HG02623 (cell line): ENCODE measurements at regions not wholly inside any gene's neighbourhood (a gene's known extent, or its start where the extent isn't known, plus 50 kb on each side); places are given as distances from the start of the nearest gene placed in this dataset.
"Not testable (repeated sequence)": the region's sequence is repeated elsewhere in the genome, so short reads cannot be mapped to it uniquely, and the experiment has no call there.

Source experiments
- ATAC-seq: cut with Tn5 transposase; IDR thresholded peaks from one replicate; pipeline ENCODE4 v1.9.1; 2021; ENCODE audit warnings: moderate library complexity; ENCODE audit not compliant: unreplicated experiment

DNA sequence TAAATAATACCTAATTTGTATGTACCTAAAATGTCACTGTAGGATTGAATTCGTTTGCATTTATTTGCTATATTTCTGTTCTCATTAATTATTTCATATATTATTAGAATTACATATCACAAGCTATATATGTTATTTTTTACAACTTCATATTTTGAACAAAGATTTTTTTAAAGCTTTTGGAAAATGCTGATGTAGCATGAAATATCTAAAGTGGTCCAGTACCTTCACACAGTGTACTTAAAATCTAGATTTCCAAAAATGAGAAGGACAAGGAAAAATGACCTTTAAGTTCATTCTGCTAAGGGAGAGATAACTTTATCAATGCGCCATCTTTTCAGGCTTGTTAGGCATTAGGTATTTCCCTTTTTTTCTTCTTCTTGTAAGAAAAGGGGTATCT is 71.8 kb downstream of the LARP7 start:
- ATAC-seq = no peak

DNA sequence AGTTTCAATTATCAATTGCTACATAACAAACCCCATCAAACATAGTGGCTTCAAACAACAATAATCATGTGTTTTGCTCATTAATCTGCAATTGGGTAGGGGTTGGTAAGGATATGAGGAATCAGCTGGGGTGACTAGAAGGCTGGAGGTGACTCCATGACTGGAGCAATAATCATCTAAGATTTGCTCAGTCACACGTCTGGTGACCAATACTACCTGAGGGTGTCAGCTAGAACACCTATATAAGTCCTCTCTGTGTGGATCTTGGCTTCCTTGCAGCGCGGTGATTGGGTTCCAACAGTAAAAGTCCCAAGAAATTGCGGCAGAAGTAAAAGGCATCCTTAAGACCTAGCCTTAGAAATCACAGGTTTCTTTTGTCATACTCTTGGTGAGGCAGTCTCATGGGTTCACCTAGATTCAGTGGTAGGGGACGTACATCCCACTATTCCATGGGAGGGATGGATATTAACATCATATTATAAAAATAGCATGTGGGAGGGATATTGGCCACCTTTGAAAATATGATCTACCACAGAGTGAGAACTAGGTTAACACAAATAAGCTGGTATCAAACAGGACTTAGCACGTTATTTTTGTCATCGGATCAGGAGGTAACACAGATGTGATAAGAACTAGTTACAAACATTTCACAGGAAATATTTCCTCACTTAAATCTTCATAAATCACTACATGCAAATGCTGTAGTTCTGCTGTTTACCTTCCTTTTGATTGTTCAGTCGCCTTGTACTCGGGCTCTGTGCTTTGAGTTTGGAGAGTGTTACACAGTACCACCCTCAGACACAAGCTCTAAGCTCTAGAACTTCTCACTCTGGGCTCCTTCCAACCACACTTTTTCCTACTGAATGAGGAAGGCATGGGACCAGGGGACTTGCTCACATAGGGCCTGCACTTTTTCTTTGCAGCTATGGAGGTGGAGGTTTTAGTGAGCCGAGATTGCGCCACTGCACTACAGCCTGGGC is 78.3 kb downstream of the LARP7 start:
- no peak for ATAC-seq

DNA sequence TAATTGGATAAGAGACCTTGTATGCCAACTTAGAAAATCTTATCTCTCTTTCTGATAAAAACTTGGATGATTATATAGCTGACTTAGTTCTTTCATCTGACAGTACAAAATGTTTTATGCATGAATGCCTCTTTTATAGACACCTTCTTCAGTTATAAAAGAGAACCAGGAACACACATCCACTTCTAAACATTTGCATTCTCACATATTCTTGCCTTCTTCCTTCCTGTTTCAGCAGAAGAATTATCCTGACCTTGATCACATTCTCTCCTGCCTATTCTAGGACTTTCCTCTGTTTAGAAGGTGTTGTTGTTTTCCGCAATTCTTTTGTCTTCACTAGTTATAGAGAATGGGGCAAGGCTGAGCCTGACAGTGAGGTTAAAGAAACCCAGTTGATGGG is 80.9 kb downstream of the LARP7 start:
- ATAC-seq = no peak

DNA sequence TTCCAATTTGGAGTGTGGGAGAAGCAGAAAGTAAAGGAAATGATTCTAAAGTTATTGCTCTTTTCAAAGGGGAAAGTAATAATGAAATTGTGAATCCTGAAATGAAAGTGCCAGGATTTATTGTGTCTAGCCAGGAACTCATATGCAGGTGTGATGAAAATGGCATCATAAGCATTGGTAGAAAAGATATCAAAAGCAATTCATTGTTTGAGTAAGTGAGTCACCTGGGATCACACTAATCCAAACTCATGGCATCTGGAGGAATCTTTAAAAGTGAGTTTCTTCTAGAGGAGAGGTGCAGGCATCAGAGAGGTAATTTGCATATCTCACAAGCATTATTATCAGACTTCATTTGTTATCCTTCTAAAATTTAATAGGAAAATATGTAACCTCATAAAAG is 84.7 kb downstream of the LARP7 start:
- no peak for ATAC-seq

DNA sequence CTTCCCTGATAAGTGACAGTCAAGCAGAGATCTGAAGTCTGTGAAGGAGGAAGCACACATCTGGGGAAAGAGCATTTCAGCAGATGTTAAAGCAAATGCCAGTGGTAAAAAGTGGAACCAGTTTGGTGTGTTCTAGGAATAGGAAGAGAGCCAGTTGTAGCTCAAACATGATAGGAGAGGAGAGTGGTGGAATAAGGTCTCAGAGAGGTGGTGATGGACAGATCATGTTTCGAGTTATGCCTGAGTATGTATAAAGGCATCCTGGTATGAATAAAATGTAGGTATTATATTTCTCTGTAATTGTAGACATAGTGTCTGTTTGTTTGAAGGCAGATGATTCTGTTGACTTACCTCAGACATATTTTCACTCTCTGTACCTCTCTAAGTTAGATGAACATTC is 89.1 kb downstream of the LARP7 start:
- no peak for ATAC-seq

DNA sequence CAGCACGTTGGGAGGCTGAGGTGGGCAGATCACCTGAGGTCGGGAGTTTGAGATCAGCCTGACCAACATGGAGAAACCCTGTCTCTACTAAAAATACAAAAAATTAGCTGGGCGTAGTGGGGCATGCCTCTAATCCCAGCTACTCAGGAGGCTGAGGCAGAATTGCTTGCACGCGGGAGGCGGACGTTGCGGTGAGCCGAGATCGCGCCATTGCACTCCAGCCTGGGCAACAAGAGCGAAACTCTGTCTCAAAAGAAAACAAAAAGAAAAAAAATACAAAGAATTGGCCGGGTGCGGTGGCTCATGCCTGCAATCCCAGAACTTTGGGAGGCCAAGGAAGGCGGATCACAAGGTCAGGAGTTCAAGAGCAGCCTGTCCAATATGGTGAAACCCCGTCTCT is 90.8 kb downstream of the LARP7 start:
- not testable (repeated sequence) for ATAC-seq

DNA sequence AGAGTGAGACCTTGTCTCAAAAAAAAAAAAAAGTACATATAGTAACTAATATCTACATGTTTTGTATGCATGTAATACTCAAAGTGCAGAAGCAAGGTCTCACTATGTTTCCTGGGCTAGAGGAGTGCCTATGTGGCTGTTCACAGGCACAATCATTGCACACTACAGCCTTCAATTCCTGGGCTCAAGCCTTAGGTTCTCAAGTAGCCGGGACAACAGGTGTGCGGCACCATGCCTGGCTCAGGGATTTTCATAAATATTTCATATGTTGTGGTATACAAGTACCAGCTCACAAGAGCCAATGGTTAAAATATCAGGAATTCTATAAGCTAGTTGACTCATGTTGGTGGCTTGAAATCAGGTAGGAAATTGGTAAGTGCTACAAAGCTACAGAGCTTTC is 94.8 kb downstream of the LARP7 start:
- no peak for ATAC-seq

DNA sequence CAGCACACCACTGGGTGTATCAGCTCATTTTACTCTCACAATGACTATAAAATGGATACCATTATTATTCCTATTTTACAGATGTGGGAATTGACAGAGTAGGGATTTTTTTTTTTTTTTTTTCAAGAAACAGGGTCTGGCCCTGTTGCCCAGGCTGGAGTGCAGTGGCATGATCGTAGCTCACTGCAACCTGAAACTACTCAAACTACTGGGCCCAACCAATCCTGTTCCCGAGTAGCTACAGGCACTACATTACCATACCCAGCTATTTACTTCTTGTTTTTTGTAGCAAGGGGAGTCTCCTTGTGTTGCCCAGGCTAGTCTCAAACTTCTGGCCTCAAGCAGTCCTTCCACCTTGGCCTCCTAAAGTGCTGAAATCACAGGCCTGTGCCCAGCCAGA is 95.2 kb downstream of the LARP7 start:
- no peak for ATAC-seq

DNA sequence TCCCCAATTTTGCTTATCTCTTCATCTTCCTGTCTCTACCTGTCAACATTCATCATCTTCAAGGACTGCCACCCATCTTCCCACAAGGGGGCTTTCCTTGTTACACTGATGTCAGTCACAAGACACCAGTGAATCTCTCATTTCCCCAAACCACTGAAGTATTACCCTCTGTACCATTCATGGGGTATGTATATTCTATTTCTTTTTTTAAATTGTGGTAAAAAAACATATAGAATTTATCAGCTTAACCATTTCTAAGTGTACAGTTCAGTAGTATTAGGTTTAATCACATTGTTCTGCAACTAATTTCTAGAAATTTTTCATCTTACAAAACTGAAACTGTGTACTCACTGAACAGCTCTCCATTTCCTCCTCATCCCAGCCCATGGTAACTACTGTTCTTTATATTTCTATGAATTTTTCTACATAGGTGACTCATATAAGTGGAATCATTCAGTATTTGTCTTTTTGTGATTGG is 98.6 kb downstream of the LARP7 start:
- ATAC-seq = peak; percentile 70

DNA sequence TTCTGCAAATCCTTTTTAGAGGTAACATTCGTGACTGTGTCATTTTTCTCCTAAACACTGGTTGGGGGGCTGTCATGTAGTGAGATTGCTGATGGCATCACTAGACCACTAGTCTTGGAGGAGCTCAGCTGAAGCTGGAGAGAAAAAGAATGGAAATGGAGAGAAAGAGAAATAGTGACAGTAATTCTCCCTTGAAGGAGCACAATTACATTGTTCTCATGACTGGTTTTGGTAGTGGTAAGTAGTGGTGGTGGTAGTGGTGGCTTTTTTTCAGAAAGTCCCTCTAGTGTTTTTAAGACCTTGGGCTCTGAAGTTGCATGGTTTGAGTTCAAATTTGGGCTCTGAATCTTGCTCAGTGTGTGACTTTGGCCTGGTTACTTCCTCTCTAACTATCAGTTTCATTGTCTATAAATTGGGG is 99.8 kb downstream of the LARP7 start:
- peak; percentile 40 for ATAC-seq

DNA sequence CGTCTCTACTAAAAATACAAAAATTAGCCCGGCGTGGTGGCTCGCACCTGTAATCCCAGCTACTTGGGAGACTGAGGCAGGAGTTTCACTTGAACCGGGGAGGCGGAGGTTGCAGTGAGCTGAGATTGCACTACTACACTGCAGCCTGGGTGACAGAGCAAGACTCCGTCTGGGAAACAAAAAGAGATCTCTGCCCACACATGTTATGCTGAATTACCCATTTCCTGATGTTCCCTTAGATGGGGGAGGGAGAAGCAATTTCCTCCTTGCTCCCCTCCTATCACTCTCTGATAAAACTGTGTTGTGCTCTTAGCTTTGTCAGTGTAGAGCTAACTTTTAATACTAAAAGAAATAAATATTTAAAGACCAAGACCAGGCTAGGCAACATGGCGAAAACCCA is 102.5 kb downstream of the LARP7 start:
- ATAC-seq = no peak

DNA sequence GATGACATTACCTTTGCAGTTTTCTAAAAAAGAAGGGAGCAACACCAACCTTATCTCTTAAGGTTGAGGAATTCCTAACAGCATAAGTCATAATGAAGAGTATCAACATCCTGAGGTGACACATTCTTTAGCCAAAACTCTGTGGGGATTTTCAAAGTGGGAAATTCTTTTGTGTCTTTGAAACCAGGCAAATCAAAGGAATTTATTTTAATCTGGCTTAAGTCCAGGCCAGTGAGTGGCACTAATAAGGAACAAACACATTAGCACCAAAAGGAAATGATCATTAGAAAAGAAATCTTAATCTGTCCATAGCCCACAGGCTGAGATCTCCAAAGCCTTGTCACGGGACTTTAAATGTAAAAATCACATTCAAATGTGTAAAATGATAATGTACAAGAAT is 110.1 kb downstream of the LARP7 start:
- ATAC-seq = no peak

DNA sequence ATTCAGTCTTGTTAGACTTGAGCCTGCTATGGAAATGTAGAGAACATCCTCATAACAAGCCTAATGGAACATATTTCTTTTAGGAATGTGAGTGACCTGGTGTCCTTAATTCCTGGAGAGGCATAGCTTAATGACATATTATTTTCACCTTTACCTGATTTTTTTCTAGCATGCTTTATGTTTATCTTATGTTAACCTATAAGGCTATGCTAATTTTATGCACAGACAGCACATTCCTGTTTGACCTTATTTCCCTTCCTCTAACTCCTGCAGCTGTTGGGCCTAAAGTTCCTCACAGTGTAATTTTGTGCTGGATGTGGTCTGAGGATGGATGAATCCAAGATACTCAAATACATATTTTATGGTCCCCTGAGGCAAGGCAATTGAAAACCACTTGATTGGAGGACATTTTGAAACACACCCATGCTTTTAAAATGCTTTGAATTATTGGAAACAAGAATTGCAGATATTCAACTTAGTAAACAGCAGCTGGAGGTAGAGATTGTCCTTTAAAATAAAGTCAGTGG is 111.5 kb downstream of the LARP7 start:
- no peak for ATAC-seq

DNA sequence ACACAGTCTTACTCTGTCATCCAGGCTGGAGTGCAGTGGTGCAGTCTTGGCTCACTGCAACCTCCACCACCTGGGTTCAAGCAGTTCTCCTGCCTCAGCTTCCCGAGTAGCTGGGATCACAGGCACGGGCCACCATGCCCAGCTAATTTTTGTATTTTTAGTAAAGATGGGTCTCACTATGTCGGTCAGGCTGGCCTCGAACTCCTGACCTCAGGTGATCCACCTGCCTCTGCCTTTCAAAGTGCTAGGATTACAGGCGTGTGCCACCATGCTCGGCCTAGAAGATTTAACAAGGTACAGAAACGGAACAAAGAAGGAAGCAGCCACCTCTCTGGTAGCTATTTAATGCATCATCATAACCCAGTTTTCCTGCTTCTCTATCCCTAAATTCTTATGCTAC is 113.8 kb downstream of the LARP7 start:
- ATAC-seq = not testable (repeated sequence)

DNA sequence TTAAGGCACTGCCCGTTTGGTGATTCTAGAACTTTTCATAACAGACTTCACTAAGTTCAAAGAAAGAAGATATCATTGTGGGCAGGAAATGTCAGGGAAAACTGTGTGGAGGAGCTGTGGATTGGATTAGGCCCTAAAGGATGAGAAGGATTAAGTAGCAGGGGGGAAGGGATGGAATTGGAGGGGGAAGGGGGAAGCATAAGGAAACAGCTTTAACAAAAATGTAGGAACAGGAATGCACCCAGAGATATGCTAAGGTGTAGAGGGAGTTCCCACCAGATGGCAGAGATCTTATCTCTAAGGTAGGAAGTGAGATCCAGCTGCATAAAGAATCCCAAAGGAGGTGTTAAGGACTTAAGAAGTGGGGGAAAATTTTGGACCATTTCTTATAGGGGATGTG is 114.5 kb downstream of the LARP7 start:
- no peak for ATAC-seq

DNA sequence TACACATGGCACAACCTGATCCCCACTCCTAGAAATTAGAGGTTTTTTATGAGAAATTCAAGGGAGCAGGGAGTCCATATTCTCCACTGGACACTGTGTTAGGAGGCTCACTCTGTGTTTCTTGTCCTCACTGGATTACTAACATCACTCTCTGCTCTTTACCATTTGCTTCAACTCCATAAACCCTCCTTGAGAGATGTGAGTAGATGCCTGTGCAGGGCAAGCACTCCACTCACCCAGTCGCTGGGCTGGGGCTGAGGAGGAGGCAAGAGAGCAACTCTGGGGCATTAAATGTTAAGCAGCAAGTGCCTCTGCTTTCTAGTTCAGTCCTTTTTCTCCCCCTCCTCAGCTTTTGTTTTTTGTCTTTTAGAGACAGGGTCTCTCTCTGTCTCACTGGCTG is 115.1 kb downstream of the LARP7 start:
- no peak for ATAC-seq

DNA sequence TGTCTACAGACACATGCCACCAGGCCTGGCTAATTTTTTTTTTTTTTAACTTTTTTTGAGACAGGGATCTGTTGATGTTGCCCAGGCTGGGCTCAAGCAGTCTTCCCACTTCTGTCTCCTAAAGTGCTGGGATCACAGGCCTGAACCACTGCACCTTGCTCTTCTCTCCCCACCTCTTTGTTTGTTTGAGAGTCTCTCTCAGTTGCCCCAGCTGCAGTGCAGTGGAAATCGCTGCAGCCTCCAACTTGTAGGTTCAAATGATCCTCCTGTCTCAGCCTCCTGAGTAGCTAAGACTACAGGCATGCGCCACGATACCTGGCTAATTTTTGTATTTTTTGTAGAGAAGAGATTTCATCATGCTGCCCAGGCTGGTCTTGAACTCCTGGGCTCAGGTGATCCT is 115.6 kb downstream of the LARP7 start:
- no peak for ATAC-seq

DNA sequence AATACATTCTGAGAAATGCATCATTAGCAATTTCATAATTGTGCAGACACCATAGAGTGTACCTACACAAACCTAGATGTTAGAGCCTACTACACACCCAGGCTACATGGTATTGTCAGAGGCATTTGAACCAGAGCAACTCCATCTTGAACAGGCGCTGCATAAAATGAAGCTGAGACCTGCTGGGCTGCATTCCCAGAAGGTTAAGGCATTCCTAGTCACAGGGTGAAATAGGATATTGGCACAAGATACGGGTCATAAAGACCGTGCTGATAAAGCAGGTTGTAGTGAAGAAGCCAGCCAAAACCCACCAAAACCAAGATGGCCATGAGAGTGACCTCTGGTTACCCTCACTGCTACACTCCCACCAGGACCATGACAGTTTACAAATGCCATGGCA is 116.4 kb downstream of the LARP7 start:
- no peak for ATAC-seq

DNA sequence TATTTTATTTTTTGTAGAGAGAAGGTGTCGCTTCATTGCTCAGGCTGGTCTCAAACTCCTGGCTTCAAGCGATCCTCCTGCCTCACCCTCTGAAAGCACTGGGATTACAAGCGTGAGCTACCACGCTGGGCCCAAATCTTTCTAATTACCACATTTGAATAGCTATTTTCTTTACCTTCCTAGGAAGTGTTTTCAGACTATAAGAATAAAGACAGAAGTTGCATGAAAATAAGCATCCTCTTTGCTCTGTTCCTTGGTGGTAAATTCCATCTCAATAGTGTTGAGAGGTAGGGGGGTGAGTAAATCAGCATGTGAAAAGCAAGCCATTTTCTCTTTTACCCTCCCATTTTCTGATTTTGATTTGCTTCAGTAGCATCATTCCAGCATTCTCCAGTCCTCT is 122.4 kb downstream of the LARP7 start:
- no peak for ATAC-seq

DNA sequence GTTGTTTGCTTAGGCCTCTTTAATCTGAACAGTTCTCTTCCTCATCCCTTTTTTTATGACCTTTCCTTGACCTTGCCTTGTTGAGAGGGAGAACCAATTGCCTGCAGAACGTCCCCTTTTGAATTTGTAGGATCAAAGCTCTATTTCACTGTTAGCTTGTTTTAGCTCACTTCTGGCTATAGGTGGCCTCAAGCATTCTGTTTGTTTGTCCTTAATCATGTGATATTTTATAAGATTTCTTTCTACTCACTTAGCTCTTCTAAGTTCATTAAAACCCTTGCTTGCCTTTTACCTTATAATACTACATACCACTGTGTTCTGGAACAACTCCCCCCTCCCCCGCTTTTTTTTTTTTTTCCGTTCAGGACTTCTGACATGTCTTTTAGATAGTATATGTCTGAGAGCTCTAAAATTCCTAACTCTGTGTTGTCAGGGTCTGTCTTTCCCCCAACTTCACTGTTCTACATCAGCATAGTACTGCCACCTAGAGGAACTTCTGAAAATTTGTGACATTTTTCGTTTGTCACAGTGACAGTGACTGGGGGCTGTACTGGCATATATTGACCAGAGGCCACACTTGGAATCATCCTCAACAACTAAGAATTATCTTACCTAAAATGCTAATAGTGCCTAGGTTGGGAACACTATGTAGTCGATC is 128.5 kb downstream of the LARP7 start:
- peak; percentile 81 for ATAC-seq

DNA sequence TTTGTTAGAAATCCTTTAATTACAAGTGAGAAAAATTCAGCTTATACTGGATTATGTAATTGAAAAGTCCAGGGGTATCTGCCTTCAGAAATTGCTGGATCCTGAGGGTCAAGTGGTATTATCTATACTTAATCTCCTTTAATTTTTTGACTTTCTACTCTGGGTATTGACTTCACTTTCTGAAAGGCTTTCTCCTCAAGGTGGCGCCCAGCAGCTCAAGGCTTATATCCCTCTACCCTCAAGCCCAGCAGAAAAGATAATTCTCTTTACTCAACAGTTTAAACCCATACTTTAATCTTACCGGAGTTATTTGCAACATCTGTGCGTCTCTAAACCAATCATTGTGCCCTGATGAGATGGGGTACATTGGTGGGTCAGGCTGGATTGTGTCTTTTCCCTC is 129.5 kb downstream of the LARP7 start:
- no peak for ATAC-seq

DNA sequence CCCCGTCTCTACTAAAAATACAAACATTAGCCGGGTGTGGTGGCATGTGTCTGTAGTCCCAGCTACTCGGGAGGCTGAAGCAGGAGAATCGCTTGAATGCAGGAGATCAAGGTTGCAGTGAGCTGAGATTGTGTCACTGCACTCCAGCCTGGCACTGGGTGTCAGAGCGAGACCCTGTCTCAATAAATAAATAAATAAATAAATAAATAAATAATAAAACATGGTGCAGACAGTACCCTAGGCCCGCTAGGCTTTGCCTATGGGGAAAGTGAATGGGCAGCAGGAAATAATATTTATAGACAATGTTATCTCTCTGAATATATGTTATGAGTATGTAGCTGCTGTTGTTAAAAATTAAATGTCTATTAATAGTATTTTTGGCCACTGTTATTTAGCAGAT is 130.4 kb downstream of the LARP7 start:
- ATAC-seq = no peak
